CD4-positive, alpha-beta T cell treated with Interleukin-17A for 1 hour (primary cell): ENCODE measurements at regions not wholly inside any gene's neighbourhood (a gene's known extent, or its start where the extent isn't known, plus 50 kb on each side); places are given as distances from the start of the nearest gene placed in this dataset.

Experiments used
- DNase-seq: peaks from one replicate; pipeline ENCODE4 v3.0.0-alpha.2; 2020

GRCh38 chr10:24041834-24042233, 167.1 kb upstream of the KIAA1217 start:
- DNase-seq: no peak

- no peak for DNase-seq
These were observed 166.1 kb upstream of the KIAA1217 start for GRCh38 chr10:24042884-24043283.

GRCh38 chr10:24046060-24046459, 162.9 kb upstream of the KIAA1217 start:
- no peak for DNase-seq

- DNase-seq: no peak
These were observed 161.8 kb upstream of the KIAA1217 start for GRCh38 chr10:24047176-24047575.

- no peak for DNase-seq
These were observed 154.5 kb upstream of the KIAA1217 start for GRCh38 chr10:24054421-24054820.

- DNase-seq: no peak
These were observed 128.7 kb upstream of the KIAA1217 start for GRCh38 chr10:24080207-24080606.

GRCh38 chr10:24086296-24087086, 122.4 kb upstream of the KIAA1217 start:
- DNase-seq: no peak

- DNase-seq: no peak
These were observed 117.7 kb upstream of the KIAA1217 start for GRCh38 chr10:24091256-24091655.

- DNase-seq: no peak
These were observed 112.7 kb upstream of the KIAA1217 start for GRCh38 chr10:24096281-24096680.

GRCh38 chr10:24097751-24098207, 111.2 kb upstream of the KIAA1217 start:
- no peak for DNase-seq

GRCh38 chr10:24104895-24105294, 104.0 kb upstream of the KIAA1217 start:
- no peak for DNase-seq

GRCh38 chr10:24113901-24114300, 95.0 kb upstream of the KIAA1217 start:
- no peak for DNase-seq

- no peak for DNase-seq
These were observed 94.4 kb upstream of the KIAA1217 start for GRCh38 chr10:24114556-24114955.

GRCh38 chr10:24115403-24115802, 93.5 kb upstream of the KIAA1217 start:
- DNase-seq: no peak

- DNase-seq: no peak
These were observed 90.7 kb upstream of the KIAA1217 start for GRCh38 chr10:24118246-24118645.

GRCh38 chr10:24119896-24120295, 89.0 kb upstream of the KIAA1217 start:
- no peak for DNase-seq

- DNase-seq: no peak
These were observed 88.3 kb upstream of the KIAA1217 start for GRCh38 chr10:24120646-24121045.

GRCh38 chr10:24127516-24127915, 81.4 kb upstream of the KIAA1217 start:
- DNase-seq: no peak

GRCh38 chr10:24128066-24128730, 80.7 kb upstream of the KIAA1217 start:
- no peak for DNase-seq

GRCh38 chr10:24132741-24133140, 76.2 kb upstream of the KIAA1217 start:
- no peak for DNase-seq

GRCh38 chr10:24133835-24134234, 75.1 kb upstream of the KIAA1217 start:
- DNase-seq: no peak

- no peak for DNase-seq
These were observed 72.9 kb upstream of the KIAA1217 start for GRCh38 chr10:24136070-24136469.

GRCh38 chr10:24147321-24147720, 61.6 kb upstream of the KIAA1217 start:
- no peak for DNase-seq

GRCh38 chr10:24149640-24150039, 59.3 kb upstream of the KIAA1217 start:
- no peak for DNase-seq
